ENCODE measurements at regions not wholly inside any gene's neighbourhood (a gene's known extent, or its start where the extent isn't known, plus 50 kb on each side); places are given as distances from the start of the nearest gene placed in this dataset.

- TF ChIP-seq CTCF (conservative IDR thresholded peaks at IDR 0.05; ENCODE audit: low read depth, low read length) (no peak), EZH2 (IDR thresholded peaks at IDR 0.05; ENCODE audit: low read length, unreplicated experiment) (no peak)
Measured at GRCh38 chr20:51087266-51087665, 64.4 kb upstream of the KCNG1 start.

Measured in PC-3 (cell line).